HPDE6-E6E7 (cell line): ENCODE measurements at regions not wholly inside any gene's neighbourhood (a gene's known extent, or its start where the extent isn't known, plus 50 kb on each side); places are given as distances from the start of the nearest gene placed in this dataset.
"Not testable (repeated sequence)": the region's sequence is repeated elsewhere in the genome, so short reads cannot be mapped to it uniquely, and the experiment has no call there.

Experiments
- DNase-seq: peaks from one replicate; pipeline ENCODE4 v3.0.0; 2011; ENCODE audit warnings: missing footprints; ENCODE audit errors: extremely low spot score

GRCh38 chr4:123158576-123158975, 236.2 kb upstream of the NUDT6 start:
- DNase-seq = no peak

DNA sequence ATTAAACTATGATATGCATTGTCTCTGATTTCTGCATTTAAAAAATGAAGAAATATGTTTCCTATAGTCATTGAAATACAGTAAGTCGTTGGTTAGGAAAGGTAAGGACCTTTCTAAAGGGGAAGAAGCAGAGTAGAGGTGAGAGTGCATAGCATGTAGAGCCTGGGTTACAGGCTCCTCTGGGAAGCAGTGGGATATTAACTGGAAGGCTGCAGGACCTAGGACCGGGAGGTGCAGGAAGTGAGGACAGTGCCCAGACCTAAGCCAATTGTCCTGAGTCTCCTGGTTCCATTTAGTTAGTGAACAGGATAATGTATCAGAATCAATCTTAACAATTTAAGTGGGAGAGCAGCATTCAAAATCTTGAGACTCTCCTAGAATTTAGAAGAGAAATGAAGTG, 237.1 kb upstream of the NUDT6 start:
- DNase-seq = no peak

DNA sequence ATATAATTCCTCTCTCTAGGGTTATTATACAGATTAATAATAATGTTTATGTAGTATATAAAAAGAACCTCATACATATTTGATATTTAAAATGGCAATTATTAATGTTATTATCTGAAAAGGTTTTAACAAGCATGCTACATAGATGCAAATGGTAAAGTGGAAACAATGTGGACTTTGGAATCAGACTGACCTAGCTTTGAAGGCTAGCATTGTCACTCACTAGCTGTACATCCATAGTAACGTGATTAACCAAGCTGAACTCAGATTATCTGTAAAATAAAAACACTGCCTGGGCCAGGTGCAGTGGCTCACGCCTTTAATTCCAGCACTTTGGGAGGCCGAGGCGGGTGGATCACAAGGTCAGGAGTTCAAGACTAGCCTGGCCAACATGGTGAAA, 233.7 kb upstream of the SPRY1 start:
- DNase-seq = no peak

DNA sequence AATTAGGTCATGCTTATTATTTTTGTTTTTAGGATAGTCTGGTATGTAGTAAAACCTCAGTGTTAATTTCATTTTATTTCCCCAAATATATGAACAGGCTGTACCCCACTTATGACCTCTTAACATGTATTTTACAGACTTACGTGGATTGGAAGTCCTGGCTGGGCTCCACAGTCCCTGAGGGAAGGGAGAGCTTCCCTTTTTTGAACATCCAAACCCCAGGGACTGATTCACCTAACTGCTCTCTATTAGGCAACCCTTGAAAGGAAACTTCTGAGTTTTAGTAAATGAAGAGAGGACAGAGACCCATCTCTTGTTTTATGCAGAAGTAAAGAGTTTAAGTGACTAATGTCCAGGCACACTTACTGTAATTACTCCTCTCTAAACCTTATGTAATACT, 233.1 kb upstream of the SPRY1 start:
- DNase-seq = no peak

DNA sequence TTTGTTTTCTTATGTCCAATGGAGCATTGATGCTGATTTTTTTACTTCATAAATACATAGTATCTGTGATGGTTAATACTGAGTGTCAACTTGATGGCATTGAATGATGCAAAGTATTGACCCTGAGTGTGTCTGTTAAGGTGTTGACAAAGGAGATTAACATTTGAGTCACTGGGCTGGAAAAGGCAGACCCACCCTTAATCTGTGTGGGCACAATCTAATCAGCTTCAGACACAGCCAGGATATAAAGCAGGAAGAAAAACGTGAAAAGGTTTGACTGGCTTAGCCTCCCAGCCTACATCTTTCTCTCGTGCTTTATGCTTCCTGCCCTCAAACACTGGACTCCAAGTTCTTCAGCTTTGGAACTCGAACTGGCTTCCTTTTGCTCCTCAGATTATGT, 230.6 kb upstream of the SPRY1 start:
- DNase-seq = no peak

DNA sequence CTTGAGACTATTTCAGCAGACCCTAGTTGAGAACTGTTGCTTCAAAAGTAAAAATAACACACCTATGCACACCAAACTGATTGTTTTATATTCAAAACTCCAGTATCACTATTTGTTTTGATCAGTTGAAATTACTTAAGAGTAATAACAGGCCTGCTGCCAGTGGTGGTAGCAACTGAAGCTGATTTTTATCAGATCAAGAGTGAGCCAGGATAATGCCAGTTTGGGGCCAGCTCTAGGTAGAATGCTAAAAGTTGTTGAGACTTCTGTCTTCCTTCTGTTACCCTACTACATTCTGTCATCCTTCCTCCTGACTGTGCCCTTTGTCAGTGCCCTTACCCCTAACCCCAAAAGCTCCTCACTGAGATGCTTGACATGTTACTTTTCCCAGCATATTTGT, 228.7 kb upstream of the SPRY1 start:
- DNase-seq = no peak

- DNase-seq = no peak
These were observed 227.8 kb upstream of the SPRY1 start for GRCh38 chr4:123168812-123169211.

DNA sequence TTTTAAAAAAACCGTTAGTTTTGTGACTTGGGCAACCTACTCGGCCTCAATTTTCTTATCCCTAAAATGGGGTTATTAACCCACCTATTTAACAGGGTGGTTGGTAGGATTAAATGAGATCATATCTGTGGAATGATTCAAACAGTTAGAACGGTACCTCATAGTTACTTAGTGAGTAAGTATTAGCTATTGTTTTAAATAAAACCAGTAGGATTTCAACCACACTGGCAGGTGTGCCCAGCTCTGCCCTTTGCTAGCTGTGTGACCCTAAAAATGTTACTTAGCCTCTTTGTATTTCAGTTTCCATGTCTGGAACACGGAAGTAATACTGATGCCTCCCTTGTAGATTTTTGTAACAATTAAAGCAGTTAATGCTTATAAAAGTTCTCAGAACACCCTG, 225.8 kb upstream of the SPRY1 start:
- no peak for DNase-seq

GRCh38 chr4:123176605-123177004, 220.0 kb upstream of the SPRY1 start:
- no peak for DNase-seq

DNA sequence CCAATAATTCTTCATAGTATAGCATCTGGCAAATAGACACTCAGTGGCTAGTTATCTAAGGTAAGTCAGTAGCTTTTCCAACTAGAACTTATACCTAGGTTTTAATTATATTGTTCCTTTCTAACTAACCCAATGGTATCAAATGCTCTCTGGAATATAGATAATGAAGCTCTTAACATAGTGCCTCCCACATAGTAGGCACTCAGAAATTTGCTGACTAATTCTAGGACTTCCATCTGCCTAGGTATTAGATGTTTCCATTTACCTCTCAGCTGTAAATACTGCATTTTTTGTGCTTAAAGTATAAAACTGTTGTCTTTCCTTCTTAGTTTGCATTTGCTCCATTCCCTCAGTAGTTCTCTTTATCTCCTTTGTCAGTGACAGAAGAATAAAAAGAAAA, 214.3 kb upstream of the SPRY1 start:
- DNase-seq = no peak

GRCh38 chr4:123183308-123183707, 213.3 kb upstream of the SPRY1 start:
- DNase-seq = no peak

- DNase-seq = not testable (repeated sequence)
These were observed 212.8 kb upstream of the SPRY1 start for GRCh38 chr4:123183754-123184153.

DNA sequence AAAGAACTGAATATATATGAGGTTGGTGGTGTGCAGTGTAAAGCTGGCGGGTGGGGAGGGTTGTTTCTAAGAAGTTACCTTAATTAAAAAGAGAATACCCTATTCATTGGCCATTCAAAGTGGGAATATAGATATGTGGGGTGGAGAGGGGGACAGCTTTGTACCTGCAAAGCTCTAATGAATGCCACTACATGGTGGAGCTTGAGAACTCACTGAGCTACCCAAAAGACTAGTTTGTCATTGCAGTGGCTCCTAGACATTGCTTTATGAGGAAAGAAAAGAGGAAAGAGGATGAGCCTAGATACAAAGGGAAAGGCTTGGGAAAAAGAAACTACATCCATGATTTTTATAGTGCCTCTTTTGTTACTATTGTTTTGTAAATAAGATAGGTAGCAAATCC, 209.9 kb upstream of the SPRY1 start:
- no peak for DNase-seq

DNA sequence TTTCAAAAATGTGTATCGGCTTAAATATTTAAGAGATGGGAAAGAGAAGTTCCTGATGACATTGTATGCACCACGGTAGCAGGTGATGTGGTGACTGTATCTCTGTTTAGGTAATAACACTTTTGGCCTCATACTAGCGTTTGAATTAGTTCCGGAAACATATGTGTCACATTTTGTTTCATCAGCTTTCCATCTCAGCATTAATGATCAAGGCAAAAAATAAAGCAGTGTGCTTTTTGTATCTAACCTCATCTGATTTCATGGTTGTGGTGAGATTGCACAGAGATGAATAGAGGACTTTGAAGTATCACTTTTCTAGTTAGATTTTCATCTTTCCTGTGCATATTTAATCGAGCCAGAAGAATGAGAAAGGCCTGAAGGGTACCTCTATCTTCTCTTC, 206.4 kb upstream of the SPRY1 start:
- no peak for DNase-seq

GRCh38 chr4:123191728-123192127, 204.9 kb upstream of the SPRY1 start:
- no peak for DNase-seq

GRCh38 chr4:123193802-123194367, 202.7 kb upstream of the SPRY1 start:
- no peak for DNase-seq

DNA sequence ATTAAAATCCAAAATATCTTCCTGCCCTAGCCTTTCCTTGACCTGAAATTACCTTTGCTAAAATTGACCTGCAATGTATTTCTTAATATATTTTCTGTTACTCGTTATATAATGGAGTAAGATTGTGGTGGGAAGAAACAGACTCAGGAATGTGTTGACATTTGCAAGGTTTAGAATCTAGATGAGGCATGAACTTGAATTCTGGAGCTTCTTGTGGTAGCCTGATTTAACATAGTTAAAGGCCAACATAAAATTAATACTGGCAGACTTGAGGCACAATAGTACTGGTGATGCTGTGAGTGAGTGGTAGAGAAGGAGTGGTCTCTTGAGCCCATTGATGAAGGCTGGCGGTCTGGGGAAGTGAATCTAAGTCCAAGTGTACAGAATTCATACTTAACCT, 197.9 kb upstream of the SPRY1 start:
- DNase-seq = no peak

GRCh38 chr4:123200051-123200940, 196.3 kb upstream of the SPRY1 start:
- DNase-seq = no peak

DNA sequence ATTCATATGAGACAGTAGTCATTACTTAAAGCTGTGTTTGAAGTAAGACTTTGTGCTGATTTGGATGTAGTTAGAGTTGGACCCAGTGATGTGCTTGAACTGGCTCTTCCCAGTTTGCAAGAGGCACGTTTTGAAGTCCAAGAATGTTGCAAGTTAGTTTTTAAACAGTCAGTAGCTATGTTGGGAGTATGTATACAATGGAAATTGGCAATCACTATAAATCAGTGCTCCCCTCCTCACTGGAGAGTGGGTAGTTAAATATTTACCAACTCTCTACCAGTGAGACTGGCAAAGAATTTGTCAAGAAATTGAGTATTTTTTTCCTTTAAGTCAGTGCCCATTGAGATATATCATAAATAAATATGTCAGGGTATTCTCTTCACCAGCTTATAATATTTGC, 191.9 kb upstream of the SPRY1 start:
- no peak for DNase-seq

DNA sequence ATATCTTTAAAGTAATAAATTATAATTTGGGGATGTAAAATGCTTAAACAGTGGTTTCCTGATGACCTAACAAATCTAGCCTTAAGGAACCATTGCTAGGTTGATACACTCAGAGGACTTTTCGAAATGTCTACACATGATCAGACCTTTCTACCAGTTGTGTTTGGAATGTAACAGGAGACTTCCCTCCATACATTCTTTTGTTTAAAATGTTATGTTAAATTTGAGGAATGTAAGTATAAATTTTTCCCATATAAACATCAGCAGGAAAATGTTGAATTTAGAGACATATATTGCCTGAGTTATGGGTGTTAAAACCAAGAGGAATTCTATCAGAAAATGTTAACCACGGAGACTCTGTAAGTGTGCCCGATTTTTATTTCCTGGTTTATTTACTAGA, 190.6 kb upstream of the SPRY1 start:
- no peak for DNase-seq

- DNase-seq = no peak
These were observed 187.2 kb upstream of the SPRY1 start for GRCh38 chr4:123209436-123209835.

GRCh38 chr4:123215536-123215935, 181.1 kb upstream of the SPRY1 start:
- DNase-seq = no peak

DNA sequence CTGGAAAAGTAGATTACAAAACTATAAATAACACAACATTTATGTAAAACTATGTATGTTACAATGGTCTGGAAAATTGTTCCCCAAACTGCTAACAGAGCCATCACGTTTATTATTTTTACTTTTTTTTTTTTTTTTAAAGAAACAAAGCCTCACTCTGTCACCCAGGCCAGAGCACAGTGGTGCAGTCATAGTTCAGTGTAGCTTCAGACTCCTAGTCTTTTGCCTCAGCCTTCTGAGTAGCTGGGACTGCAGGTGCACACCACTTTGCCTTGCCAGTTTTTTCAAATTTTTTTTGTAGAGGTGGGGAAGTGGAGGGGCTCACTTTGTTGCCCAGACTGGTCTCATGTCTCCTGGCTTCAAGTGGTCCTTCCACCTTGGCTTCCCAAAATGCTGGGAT, 180.1 kb upstream of the SPRY1 start:
- DNase-seq = no peak

DNA sequence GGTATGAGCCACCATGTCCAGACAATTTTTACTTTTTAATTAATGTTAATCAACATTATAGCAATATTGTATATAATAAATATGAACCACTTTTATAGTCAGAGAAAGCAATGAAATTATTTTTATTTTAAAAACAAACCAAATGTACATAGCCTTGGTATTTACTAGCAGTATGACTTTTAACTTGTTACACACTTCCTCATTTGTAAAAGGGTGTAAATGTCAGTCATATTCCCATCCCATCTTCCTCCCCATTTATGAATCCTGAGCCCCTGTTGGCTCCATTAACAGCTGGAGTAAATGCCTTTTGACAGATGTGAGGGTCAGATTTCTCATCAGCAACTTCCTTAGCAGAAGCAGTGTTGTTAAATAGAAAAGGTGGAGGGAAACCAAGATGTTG, 179.6 kb upstream of the SPRY1 start:
- DNase-seq = no peak
